ENCODE measurements at regions not wholly inside any gene's neighbourhood (a gene's known extent, or its start where the extent isn't known, plus 50 kb on each side); places are given as distances from the start of the nearest gene placed in this dataset.

DNA sequence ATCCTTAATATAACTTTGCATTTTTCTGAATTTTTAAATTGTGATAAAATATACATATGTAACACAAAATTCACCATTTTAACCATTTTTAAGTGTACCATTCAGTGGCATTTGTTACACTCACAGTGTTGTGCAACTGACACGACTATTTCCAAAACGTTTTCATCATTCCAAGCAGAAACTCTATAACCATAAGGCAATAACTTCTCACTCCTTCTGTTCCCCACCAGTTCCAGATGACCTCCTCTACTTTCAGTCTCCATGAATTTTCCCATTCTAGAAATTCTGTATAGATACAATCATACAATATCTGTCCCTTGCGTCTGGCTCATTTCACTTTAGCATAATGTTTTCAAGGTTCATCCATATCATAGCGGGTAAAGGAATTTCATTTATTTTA is 223.5 kb upstream of the TTC14 start (continued):
- TF ChIP-seq, protein P1, sequence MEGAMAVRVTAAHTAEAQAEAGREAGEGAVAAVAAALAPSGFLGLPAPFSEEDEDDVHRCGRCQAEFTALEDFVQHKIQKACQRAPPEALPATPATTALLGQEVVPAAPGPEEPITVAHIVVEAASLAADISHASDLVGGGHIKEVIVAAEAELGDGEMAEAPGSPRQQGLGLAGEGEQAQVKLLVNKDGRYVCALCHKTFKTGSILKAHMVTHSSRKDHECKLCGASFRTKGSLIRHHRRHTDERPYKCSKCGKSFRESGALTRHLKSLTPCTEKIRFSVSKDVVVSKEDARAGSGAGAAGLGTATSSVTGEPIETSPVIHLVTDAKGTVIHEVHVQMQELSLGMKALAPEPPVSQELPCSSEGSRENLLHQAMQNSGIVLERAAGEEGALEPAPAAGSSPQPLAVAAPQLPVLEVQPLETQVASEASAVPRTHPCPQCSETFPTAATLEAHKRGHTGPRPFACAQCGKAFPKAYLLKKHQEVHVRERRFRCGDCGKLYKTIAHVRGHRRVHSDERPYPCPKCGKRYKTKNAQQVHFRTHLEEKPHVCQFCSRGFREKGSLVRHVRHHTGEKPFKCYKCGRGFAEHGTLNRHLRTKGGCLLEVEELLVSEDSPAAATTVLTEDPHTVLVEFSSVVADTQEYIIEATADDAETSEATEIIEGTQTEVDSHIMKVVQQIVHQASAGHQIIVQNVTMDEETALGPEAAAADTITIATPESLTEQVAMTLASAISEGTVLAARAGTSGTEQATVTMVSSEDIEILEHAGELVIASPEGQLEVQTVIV (IDR thresholded peaks at IDR 0.05; ENCODE audit: borderline replicate concordance, partially characterized antibody): no peak
- TF ChIP-seq RCOR1 (conservative IDR thresholded peaks at IDR 0.05; ENCODE audit: low read depth, low read length) (no peak), MYC (IDR thresholded peaks at IDR 0.05; ENCODE audit: insufficient read depth, insufficient read length, insufficient replicate concordance, low read length, severe bottlenecking) (no peak), NBN (IDR thresholded peaks at IDR 0.05) (no peak), NFYA (IDR thresholded peaks at IDR 0.05; ENCODE audit: borderline replicate concordance, low read depth, low read length) (no peak), DPF2 (IDR thresholded peaks at IDR 0.05) (no peak)
- TF ChIP-seq, protein P2, sequence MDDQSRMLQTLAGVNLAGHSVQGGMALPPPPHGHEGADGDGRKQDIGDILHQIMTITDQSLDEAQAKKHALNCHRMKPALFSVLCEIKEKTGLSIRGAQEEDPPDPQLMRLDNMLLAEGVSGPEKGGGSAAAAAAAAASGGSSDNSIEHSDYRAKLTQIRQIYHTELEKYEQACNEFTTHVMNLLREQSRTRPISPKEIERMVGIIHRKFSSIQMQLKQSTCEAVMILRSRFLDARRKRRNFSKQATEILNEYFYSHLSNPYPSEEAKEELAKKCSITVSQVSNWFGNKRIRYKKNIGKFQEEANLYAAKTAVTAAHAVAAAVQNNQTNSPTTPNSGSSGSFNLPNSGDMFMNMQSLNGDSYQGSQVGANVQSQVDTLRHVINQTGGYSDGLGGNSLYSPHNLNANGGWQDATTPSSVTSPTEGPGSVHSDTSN (IDR thresholded peaks at IDR 0.05; ENCODE audit: insufficient replicate concordance, low read depth, low read length): no peak

DNA sequence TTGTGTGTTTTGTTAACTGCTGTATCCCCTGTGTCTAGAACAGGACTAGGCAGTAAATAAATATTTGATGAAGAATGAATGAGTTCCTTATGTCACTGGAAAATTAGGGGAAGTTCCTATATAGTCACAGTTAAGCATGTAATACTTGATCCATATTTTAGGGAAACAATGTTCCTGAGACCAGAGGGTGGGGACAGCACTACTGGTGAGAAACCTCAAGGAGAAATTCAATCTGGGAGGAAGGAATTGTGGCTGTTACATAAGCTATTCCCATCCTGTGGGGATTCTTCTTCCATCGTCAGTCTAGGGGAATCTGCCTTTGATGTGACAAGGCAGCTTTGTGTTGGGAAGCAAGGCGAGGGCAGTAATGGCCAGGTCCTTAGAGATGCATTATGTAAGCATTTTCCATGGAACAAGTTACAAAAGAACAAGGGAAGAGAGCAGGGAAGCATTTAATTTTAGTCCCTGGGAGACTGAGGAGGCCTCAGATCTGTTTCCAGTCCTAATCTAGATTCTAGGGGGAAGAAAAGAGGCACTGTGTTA is 219.3 kb upstream of the TTC14 start:
- 35% methylated on average over 2 of the region's 2 CpGs for WGBS (ENCODE audit: insufficient coverage, insufficient replicate concordance, low lambda C conversion rate, missing lambda C conversion rate)
- intact Hi-C loops (cut with micrococcal nuclease; ENCODE audit: unreplicated experiment) (no loop called here), in situ Hi-C loops (cut with MboI) (no loop called here)
- Histone ChIP-seq H4K20me1 (ENCODE audit: control insufficient read depth, insufficient read depth) (no peaks in the 10 kb centered on the region), H3K9me3 (replicated peaks; ENCODE audit: control insufficient read depth, insufficient read depth, low read length) (no peaks in the 10 kb centered on the region), H3K9ac (ENCODE audit: control insufficient read depth, insufficient read depth, low read length) (no peak overlapping the region), H3K27me3 (replicated peaks in 1 of 2; ENCODE audit: control insufficient read depth in 2 of 2, insufficient read depth in 2 of 2, low read length in 1 of 2) (no peaks in the 10 kb centered on the region), H3K27ac (ENCODE audit: control insufficient read depth, insufficient read depth) (no peak overlapping the region), H3K4me3 (no peak overlapping the region), H3K36me3 (ENCODE audit: control insufficient read depth in 2 of 2, insufficient read depth in 2 of 2, low read length in 1 of 2) (no peaks in the 10 kb centered on the region), H3K4me2 (ENCODE audit: control insufficient read depth, insufficient read depth) (no peak overlapping the region), H3K79me2 (ENCODE audit: control insufficient read depth, insufficient read depth, low read length) (no peaks in the 10 kb centered on the region), H2AFZ (ENCODE audit: control insufficient read depth, low read depth, low read length) (no peak overlapping the region), H3K4me1 (ENCODE audit: control insufficient read depth, insufficient read depth, low read length) (no peaks in the 10 kb centered on the region)
- TF ChIP-seq, protein P3, sequence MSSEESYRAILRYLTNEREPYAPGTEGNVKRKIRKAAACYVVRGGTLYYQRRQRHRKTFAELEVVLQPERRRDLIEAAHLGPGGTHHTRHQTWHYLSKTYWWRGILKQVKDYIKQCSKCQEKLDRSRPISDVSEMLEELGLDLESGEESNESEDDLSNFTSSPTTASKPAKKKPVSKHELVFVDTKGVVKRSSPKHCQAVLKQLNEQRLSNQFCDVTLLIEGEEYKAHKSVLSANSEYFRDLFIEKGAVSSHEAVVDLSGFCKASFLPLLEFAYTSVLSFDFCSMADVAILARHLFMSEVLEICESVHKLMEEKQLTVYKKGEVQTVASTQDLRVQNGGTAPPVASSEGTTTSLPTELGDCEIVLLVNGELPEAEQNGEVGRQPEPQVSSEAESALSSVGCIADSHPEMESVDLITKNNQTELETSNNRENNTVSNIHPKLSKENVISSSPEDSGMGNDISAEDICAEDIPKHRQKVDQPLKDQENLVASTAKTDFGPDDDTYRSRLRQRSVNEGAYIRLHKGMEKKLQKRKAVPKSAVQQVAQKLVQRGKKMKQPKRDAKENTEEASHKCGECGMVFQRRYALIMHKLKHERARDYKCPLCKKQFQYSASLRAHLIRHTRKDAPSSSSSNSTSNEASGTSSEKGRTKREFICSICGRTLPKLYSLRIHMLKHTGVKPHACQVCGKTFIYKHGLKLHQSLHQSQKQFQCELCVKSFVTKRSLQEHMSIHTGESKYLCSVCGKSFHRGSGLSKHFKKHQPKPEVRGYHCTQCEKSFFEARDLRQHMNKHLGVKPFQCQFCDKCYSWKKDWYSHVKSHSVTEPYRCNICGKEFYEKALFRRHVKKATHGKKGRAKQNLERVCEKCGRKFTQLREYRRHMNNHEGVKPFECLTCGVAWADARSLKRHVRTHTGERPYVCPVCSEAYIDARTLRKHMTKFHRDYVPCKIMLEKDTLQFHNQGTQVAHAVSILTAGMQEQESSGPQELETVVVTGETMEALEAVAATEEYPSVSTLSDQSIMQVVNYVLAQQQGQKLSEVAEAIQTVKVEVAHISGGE (CRISPR knock-in tag; IDR thresholded peaks at IDR 0.05): no peak
- TF ChIP-seq CBX3 (IDR thresholded peaks at IDR 0.05; ENCODE audit: borderline replicate concordance, low read depth): no peak
- TF ChIP-seq, protein P4, sequence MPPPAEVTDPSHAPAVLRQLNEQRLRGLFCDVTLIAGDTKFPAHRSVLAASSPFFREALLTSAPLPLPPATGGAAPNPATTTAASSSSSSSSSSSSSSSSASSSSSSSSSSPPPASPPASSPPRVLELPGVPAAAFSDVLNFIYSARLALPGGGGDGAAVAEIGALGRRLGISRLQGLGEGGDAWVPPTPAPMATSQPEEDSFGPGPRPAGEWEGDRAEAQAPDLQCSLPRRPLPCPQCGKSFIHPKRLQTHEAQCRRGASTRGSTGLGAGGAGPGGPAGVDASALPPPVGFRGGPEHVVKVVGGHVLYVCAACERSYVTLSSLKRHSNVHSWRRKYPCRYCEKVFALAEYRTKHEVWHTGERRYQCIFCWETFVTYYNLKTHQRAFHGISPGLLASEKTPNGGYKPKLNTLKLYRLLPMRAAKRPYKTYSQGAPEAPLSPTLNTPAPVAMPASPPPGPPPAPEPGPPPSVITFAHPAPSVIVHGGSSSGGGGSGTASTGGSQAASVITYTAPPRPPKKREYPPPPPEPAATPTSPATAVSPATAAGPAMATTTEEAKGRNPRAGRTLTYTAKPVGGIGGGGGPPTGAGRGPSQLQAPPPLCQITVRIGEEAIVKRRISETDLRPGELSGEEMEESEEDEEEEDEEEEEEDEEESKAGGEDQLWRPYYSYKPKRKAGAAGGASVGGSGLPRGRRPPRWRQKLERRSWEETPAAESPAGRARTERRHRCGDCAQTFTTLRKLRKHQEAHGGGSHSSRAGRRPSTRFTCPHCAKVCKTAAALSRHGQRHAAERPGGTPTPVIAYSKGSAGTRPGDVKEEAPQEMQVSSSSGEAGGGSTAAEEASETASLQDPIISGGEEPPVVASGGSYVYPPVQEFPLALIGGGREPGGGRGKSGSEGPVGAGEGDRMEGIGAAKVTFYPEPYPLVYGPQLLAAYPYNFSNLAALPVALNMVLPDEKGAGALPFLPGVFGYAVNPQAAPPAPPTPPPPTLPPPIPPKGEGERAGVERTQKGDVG (CRISPR knock-in tag; IDR thresholded peaks at IDR 0.05): no peak
- DNase-seq (ENCODE audit: low read depth, low spot score) (no peak), ATAC-seq (no peak), FAIRE-seq (no peak)
- no TSS peak for BruUV-seq (replicated peaks)
- ChIA-PET RAD21 (ENCODE audit: unreplicated experiment) (no interaction called here), SMC1A (ENCODE audit: uncharacterized antibody, unreplicated experiment) (interaction anchor here (0.6 kb wide), 1 partner anchor 53 kb away, joined by 3 read pairs; no protein-coding TSS in a partner anchor), POLR2A (no interaction called here), CTCF (no interaction called here)

Measured in GM12878 (cell line).